ENCODE measurements at regions not wholly inside any gene's neighbourhood (a gene's known extent, or its start where the extent isn't known, plus 50 kb on each side); places are given as distances from the start of the nearest gene placed in this dataset.

DNA sequence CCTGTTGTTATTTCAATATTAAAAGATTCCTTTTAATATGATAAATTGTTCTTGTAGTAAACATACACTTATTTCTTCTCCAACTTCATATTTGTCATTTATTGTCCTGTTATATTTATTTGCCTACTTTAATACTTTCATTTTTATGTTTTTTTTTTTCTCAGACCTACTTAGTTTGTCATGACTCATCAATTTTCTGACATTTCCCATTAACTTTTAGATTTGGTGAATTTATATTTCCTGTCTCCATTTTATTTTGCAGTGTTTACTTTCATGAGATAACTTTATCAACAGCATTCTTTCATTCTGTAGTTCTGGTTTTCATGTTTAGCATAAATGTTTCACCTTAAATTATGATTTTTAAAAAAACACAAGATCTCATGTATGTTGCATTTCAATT lies 788.7 kb downstream of the EFNA5 start:
- DNase-seq (ENCODE audit: low spot score), result no peak

DNA sequence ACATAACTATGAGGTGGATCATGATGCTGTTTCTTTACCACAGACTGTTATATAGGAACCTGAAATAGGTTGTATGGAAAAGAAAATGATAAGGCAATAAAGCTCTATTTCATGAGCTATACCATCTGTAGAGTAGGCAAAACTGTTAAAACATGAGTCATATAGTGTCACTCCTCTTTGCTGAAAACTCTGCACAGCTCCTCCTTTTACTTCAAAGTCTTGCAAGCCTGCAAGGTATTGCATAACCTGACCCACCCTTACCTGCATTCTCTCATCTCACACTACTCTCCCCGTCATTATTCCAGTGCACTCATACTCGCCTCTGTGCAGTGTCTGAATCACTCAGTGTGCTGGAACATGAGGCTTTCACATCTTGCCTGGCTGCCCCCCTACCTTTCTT lies 790.1 kb downstream of the EFNA5 start:
- DNase-seq (ENCODE audit: low spot score), result no peak

DNA sequence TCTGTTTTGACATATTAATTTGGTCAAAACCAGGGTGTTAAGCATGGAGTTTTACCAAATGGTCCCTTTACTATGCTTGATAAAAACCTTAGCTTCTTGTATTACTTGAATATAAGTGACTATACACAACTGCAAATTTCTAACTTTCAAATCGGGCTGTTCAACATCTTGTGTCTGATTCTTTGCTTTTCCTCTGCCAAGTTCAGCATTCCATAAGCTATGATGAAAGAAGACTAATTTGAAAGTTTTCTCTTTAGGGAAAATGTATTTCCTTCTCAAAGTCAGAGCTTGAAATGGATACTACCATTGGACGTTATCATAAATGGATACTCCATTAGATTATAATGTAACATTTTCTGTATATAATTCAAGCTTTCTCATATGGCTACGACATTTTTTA lies 792.9 kb downstream of the EFNA5 start:
- DNase-seq (ENCODE audit: low spot score), result no peak

DNA sequence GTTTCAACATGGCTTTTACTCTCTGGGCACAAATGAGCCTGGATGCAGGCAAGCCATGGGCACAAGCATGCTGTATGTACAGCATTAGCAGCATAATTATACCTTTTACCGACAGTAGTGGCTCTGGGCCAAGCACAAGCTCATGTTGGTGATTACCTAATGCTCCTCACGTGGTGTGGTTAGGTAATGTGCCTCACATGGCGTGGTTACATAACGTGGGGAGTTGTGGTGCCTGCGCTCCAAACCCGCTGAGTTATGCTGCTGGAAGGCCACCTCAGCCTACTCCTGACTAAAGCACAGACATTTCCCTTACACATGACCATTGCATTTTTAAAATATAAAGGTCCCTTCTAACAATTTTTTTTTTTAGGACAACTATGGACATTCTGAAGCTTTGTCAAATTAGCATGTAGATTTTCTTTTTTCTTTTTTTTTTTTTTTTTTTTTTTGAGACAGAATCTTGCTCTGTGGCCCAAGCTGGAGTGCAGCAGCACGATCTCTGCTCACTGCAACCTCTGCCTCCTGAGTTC lies 794.0 kb downstream of the EFNA5 start:
- no peak for DNase-seq (ENCODE audit: low spot score)

DNA sequence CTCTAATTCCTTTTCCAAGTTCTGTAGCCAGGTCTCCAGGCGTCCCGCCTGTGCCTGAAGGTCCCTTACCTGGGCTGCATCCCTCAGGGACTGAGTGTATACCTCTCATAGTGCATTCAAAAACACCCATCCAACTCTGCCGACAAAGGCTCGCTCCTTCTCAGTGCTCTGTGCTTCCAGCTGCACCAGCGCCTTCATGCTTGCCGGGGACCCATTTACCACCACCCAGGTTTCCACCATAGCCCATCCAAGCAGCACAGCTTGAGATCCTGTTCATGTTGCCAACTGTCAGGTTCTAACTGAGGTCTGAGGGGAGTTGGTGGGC lies 794.5 kb downstream of the EFNA5 start:
- no peak for DNase-seq (ENCODE audit: low spot score)

DNA sequence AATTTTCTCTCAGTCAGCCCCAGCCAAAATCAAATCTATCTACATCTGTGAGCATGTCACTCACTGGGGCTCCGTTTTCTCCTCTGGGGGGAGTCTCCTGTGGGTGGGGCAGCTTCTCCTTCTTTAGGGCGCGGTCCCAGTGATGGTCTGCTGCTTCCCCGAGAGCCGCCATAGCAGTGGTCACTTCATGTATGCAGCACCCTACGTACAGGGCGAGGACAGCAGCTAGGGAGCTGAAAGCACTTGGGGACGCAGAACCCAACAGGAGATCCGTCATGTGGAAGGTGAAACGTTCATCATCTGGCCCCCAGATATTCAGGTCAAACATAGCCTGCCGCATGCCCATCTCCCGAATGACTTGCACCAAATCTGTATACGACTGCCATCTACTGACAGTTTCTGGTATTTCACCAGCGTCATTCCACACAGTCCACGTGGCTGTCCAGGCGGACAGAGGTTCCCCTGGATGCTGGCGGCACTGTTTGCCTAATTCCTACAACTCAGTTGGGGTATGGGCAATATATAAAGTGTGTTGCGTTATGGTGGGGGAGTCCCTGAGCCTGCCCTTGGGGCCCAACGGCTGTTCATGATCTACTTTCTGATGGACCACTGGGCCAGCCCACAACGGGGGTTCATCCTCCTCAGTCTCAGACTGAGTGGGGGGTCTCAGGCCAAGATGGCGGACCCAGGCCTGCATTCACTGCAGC lies 795.0 kb downstream of the EFNA5 start:
- DNase-seq (ENCODE audit: low spot score), result no peak

DNA sequence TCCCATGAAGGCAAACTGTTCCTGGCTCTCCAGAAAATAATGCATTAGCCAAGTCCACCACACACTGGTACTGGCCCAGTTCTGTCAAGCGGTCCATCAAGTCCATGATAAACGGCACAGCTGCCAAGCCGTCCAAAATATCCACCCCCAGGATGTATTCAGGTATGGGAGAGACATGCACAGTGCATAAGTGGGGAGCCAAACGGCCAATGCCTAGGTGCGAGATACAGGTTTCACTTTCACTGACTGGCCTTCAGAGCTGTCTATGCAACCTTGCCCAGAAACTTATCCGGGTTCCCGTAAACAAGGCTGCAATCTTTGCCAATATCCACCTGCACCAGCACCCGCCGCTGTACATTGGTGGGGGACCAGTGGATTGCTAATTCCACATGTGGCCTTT lies 795.8 kb downstream of the EFNA5 start:
- no peak for DNase-seq (ENCODE audit: low spot score)

DNA sequence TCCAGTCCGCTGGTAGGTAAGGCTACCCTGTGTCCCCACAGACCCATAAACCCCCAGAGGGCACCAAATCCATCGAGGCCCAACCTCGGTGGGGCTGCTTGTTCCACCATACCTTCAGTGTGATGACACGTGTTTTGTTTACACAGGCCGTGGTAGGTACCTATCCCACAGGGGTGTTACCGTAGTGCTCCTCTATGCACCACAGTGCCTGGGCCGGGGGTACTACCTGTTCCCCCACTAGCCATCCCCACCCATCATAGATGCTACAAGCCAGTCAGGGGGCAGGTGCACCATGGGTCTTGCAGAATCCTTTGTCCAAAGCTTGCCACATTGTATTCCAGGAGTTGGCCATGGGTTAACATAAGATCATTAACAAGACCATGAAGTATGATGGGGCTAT lies 796.2 kb downstream of the EFNA5 start:
- DNase-seq (ENCODE audit: low spot score), result no peak

DNA sequence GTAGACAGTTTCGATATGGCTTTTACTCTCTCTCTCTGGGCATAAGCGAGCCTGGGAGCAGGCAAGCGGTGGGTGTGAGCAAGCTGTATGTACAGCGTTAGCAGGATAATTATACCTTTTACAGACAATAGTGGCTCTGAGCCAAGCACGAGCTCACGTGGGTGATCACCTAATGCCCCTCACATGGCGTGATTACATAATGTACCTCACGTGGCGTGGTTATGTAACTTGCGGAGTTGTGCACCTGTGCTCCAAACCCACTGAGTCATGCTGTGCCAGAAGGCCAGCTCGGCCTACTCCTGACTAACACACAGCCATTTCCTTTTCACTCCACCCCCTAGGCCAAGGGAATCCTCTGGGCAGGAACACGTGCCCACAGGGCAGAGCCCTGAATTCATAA lies 797.2 kb downstream of the EFNA5 start:
- DNase-seq (ENCODE audit: low spot score), result no peak

DNA sequence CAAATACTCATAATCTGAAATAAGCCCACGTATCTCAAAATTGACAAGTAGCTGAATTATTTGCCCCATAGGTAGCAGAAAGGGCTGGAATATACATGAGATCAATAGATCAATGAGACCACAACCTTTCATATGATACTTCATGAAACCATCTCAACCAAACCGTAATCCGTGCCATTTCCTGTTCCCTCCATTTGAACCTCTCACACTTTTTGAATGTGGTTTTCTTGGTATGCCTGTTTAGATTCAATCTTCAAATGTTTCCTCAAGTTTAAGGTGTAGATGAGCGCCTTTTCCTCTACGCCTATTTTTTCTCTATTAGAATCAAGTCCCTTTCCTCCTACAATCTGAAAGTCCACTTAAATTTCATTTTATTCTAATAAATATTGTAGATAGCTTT lies 805.5 kb downstream of the EFNA5 start:
- no peak for DNase-seq (ENCODE audit: low spot score)

DNA sequence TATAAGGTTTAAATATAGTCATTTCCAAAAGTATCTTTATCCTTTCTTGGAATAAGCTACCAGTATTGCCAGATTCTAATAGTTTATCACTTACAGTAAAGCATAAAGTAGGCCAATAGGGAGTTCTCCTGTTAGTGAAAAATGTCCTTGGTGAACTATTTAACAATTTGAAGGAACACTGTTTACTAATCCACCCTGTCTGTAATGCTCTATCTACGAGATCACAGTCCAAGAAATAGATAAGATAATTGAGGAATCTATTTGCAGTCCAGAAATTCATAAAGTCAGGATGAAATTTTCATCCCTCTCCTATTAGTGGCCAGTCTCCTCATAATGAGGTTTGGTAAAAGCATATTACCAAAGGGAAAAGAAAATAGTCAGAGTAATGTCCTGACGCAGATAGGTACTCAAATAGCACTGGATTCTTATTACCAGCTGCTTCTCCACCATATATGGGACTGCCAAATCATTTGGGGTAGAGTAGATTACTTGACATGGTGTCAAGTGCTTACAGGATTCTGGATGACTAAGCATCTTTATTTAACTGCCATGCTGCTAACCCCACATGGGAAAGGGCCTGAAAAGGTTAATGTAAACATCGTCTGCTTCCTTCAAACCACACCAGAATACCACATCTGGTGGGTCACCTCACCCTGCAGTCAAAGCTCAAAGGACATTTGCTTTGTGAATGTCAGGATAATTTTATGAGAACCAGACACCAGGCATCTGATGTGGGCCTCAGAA lies 808.1 kb downstream of the EFNA5 start:
- DNase-seq (ENCODE audit: low spot score), result no peak

DNA sequence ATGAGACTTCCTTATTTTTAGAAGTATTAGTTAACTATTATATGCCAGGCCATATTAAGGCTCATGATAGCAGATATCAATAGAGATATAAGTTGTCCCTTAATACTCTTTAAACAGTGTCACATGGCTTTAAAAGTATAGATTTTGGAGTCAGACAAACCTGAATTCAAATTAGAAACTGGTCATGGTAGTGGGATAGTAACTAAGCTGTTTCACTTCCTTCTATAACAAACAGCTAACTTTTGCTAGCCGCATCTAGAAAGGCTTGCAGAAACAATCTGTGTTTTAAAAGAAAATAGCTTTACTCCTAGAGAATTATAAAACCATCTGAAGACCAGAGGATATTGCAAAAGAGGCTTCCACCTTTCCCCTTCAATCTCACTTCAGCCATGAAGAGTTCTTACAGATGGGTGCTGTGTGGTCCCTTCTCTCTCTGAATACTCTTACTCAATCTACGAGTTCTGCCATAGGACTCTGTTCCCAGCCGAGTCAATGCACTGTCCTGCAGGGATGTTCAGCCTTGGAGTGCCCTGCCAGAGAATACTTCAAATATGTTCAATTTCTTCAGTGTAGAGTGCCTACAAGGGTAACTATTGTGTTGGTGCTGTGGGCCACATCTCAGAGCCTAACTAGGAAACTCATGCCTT lies 810.2 kb downstream of the EFNA5 start:
- no peak for DNase-seq (ENCODE audit: low spot score)

DNA sequence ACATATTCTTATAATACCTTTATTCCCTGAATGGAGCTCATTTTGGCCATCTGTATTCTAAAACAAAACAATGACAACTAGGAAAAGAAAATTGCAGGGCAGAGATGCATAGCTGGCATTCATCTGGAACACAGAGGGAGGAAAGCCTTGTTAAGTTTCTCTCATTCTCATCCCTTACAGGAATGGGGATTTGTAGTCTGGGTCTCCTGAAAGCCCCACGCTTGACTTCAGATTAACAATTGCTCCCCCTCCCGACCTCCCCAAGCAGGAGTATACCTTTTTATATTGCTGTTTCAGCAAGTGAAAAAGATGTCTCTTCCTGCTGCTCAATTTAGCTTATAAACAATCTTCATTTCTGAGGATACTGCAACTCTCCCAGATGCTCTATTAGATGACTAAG lies 812.1 kb downstream of the EFNA5 start:
- no peak for DNase-seq (ENCODE audit: low spot score)

DNA sequence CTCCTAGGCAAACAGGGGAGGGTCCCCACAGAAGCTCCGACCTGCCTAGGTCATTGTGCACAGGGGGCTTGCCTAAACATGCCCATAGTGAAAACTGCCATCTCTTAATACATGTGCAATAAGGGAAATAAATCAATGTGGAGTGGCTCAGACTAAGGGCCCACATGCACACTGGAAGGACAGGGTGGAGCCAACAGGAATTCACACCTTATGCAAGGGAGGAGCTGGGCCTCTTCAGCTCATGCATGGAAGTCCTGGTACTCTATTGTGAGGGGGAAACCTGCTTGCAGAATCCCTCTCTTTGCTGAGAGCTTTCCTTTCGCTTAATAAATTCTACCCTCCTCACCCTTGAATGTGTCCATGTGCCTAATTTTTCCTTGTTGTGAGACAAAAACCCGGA lies 815.8 kb downstream of the EFNA5 start:
- no peak for DNase-seq (ENCODE audit: low spot score)

DNA sequence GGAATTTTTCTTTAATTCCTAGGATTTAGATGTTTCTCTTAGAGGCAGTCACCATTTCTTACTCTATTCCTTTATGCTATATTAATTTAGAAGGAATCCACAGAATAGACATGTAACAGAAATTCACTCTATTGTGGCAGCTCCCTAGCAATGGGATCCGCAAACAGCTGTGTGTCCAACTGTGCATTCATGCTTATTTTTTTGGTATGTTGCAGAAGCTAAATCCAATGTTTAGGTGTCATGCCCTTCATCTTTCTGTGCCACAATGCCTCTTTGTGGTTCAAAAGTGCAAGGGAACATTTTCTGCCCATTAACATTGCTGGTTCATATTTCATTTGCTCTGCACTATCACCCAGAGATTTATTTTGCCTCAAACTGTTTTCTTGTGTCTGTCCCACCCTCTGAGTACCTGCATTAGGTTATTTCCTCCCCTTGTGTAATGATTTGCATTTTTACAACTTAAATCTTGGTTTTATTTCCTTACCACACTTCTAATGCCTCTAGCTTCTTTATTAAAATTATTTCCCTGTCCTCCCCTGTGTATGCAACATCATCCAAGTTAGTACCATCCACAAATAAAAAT lies 816.5 kb downstream of the EFNA5 start:
- no peak for DNase-seq (ENCODE audit: low spot score)

DNA sequence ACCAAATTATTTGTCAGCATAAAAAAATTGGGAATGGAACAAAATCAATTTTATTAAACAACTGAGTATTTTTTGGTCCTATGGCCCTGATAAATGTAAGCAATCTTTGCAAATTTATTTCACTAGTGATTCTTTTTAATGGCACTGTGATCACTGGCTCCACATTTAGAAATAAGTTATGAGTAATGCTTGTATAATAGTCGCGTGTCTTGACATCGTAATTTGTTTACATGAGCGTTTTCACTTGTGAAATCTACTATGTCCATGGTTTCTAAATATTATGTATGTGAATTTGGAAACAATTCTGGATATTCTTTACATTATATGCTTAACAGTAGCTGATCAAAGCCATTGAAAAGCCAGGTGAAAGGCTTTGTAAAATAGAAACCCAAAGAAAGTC lies 817.5 kb downstream of the EFNA5 start:
- DNase-seq (ENCODE audit: low spot score), result no peak

DNA sequence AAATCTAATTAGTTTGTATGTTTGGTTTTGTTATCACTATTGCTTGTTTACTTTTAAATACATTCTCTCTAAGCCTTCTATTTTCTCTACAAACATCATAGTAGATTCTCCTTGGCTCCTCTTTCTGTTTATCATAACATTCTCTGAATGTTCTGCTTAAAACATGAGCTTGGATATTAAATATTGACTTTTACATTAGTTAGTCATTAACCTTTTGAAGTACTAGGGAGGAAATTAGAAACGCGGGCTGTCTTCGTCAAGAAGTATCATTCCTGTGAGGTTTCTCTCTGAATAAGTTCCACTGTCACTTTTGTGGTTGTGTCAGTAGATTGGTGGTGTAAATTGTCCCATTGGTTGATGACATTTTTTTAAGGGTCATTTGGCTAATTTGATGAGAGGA lies 821.5 kb downstream of the EFNA5 start:
- DNase-seq (ENCODE audit: low spot score), result no peak

DNA sequence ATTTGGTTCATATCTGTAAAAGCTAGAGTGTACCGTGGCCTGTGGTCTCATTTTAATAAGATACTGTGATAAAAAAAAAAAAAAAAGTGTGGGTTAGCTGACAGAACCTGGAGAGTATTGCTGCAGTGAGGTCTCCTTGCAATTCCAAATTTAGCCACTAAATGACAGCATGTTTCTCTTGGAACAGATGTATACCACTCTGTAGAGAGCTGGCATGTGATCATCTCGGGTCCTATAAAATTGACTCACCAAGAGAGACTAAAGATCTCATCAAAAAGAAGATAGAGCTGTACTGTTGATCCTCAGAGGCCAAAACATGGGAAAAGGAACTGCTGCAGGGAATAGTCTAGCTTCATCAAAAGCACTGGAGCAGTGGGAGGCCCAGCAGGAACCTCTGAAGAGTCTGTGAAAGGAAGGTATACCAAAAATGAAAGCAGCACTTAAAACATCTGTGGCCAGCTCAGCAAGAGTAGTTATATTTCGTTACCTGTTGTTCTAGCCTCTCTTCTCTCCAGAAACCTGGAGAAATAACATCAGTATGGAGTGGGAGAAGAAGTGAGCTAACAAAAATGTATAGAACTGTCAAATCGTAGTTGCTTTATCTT lies 826.8 kb downstream of the EFNA5 start:
- DNase-seq (ENCODE audit: low spot score), result no peak

DNA sequence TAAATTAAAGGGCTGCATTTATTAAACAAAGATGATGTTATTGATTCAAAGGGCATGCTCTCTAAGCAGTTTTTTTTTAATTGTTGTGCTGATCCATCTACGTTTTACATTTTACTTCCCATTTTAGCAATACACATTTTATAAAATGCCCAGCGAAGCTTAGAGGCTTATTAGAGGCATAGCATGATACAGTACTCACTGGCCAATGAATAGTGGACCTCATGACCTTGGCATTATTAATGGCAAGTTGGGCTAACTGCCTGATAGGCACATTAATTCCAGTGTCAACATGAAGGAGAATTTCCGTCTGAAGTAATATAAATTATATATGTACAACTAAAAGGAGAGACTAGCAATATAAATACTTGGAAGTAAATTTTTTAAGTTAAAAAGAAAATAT lies 837.2 kb downstream of the EFNA5 start:
- no peak for DNase-seq (ENCODE audit: low spot score)

DNA sequence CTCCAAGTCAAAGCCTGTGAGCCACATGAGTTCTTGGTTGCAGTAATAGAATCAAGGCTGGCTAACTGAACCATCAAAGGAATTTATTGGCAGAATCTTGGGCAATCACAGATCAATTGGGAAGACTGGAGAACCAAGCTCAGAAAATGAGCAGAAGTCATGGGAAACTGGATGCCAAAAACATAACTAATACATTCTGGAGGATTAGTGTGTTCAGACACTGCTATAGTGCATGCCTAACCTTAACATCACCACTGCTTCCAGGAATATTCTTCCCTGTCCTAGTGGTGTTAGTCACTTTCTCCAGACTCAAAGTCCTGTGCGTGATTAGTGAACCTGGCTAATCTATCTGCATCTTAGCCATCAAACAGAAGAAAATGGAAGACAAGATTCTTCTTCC lies 843.7 kb downstream of the EFNA5 start:
- DNase-seq (ENCODE audit: low spot score), result no peak

DNA sequence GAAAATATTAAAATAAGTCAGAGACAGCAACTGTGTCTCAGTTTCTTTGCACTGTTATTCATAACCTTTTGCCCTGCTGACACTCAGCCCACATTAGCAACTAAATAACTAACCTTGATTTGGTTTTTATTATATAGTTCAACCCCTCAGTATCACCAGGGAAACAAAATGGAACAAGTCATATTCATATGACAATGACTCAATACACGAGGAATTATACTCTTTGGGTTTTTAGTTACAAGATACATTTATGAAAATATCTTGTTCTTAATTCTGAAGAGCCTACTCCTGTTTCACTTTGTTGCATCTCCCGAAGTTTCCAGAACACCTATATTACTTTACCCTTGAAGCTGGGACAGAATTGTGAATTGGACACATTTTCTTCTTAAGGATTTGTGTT lies 845.4 kb downstream of the EFNA5 start:
- no peak for DNase-seq (ENCODE audit: low spot score)

DNA sequence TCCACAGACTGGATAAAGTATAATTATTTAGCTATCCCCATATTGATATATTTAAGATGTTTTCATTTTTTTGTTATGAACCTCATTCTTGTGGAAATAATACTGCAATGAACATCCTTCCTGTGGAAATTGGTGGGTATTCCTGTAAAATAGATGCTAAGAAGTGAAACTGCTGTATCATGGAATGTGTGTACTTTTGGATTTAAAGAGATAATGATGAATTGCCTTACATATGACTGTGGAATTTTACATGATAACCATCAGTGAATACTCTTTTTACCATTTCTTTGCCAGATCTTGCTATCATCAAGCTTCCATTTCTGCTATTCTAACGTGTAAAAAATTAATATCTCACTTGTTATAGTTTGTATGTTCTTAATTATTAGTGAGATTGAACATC lies 847.9 kb downstream of the EFNA5 start:
- DNase-seq (ENCODE audit: low spot score), result no peak

DNA sequence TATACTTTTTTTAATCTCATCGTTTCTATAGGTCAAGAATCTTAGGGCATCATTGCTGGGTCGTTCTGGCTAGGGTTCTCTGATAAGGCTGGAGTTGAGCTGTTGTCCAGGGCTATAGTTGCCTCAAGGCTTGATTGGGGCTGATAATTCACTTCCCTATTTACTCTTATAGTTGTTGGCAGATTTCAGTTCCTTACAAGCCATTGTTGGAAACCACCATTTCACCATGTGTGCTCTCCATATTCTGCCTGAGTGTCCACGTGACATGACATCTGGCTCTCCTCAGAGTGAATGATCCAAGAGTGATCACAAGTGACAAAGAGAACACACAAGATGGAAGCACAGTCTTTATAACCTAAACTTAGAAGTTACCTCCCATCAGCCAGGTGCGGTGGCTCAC lies 852.2 kb downstream of the EFNA5 start:
- DNase-seq (ENCODE audit: low spot score), result no peak

Data from CD4-positive, alpha-beta T cell treated with Interleukin-6 at 100 ng/mL for 8 hours (primary cell).